Astrocyte (in vitro differentiated cells and primary cell): ENCODE measurements at regions not wholly inside any gene's neighbourhood (a gene's known extent, or its start where the extent isn't known, plus 50 kb on each side); places are given as distances from the start of the nearest gene placed in this dataset.

ENCODE experiments used
- EZH2 ChIP-seq: IDR thresholded peaks from 2 replicates; pipeline ENCODE4 v1.6.1; 2012; ENCODE audit warnings: mild to moderate bottlenecking, low read length, inconsistent platforms; ENCODE audit not compliant: insufficient read depth
- TF ChIP-seq, protein P1 (sequence below): IDR thresholded peaks from 2 replicates; pipeline ENCODE4 v1.5.1; 2011; ENCODE audit warnings: low read depth, mild to moderate bottlenecking, inconsistent platforms, low read length, moderate library complexity; ENCODE audit not compliant: insufficient read depth

DNA sequence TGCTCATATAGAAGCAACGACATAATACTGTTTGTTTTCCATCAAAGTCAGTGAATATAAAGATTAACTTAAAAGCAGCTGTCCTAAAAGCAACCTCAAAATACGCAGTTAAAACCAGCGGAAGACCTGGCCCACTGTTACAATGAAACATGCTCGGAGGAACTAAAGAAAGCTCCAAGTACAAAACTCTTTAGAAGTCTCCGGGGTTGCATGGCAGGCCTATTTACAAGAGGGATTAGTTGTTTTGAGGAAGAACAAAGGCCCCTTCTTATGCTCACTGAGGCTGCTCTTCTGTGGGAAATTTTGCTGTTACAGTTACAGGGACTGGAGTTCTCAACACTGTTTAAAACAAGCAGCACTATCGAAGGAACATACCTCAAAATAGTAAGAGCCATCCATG, 75.9 kb upstream of the C12orf71 start:
- TF ChIP-seq EZH2 = no peak
- TF ChIP-seq, protein P1, sequence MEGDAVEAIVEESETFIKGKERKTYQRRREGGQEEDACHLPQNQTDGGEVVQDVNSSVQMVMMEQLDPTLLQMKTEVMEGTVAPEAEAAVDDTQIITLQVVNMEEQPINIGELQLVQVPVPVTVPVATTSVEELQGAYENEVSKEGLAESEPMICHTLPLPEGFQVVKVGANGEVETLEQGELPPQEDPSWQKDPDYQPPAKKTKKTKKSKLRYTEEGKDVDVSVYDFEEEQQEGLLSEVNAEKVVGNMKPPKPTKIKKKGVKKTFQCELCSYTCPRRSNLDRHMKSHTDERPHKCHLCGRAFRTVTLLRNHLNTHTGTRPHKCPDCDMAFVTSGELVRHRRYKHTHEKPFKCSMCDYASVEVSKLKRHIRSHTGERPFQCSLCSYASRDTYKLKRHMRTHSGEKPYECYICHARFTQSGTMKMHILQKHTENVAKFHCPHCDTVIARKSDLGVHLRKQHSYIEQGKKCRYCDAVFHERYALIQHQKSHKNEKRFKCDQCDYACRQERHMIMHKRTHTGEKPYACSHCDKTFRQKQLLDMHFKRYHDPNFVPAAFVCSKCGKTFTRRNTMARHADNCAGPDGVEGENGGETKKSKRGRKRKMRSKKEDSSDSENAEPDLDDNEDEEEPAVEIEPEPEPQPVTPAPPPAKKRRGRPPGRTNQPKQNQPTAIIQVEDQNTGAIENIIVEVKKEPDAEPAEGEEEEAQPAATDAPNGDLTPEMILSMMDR = no peak
